Muscle of leg (tissue), 3 donors: ENCODE measurements at regions not wholly inside any gene's neighbourhood (a gene's known extent, or its start where the extent isn't known, plus 50 kb on each side); places are given as distances from the start of the nearest gene placed in this dataset.

ENCODE experiments used
- DNase-seq: peaks from one replicate; pipeline ENCODE4 v3.0.0; 2013
- H3K27ac ChIP-seq: one replicate; pipeline ENCODE4 v1.5.1; 2013; ENCODE audit warnings: mild to moderate bottlenecking, low read length, control low read depth
- H3K27me3 ChIP-seq: one replicate; pipeline ENCODE4 v1.6.1; 2013; ENCODE audit warnings: low read length; ENCODE audit not compliant: control insufficient read depth, insufficient read depth
- H3K36me3 ChIP-seq: one replicate; pipeline ENCODE4 v1.6.1; 2013; ENCODE audit warnings: low read length; ENCODE audit not compliant: control insufficient read depth, insufficient read depth
- H3K4me1 ChIP-seq: one replicate; pipeline ENCODE4 v1.6.1; 2013; ENCODE audit warnings: low read length; ENCODE audit not compliant: control insufficient read depth, insufficient read depth
- H3K4me3 ChIP-seq: one replicate; pipeline ENCODE4 v1.5.1; 2013; ENCODE audit warnings: low read length, control low read depth
- H3K9me3 ChIP-seq: replicated peaks from 2 replicates; pipeline ENCODE4 v1.6.1; 2013; ENCODE audit warnings: low read depth, low read length; ENCODE audit not compliant: control insufficient read depth
- WGBS: methylation state at CpG from one replicate; pipeline ENCODE4 v1.1.5; 2013; ENCODE audit warnings: missing lambda C conversion rate; ENCODE audit not compliant: insufficient coverage; 5-methylcytosine and 5-hydroxymethylcytosine counted together

- no peaks in the 10 kb centered on the region for H3K4me1 ChIP-seq
- H3K9me3 ChIP-seq, result peaks cover 5% of the 10 kb centered on the region
- H3K4me3 ChIP-seq, result no peak overlapping the region
- H3K27ac ChIP-seq, result no peak overlapping the region
- H3K27me3 ChIP-seq, result no peaks in the 10 kb centered on the region
- no peaks in the 10 kb centered on the region for H3K36me3 ChIP-seq
- DNase-seq, result no peak
- 80% methylated on average over 1 of the region's 2 CpGs for WGBS
Observed at GRCh38 chr6:88483424-88483823, 317.3 kb upstream of the CNR1 start.

DNA sequence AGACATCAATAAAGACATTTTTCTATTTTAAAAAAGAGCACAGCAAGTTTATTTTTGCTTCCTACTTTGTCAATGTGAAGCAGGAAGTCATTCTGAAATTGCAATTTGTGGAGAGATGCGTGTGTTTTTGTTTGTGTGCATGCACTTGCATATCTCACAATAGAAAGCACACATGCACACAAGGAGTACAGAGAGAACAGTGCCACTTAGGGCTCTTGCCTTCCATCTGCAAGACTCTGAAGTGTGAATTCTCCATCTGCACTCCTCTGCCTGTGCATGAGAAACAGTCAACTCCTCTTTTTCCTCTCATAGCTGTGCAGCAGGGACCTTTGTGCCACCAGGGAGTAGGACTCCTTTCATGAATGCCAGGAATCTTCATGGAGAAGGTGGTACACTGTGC is 316.3 kb upstream of the CNR1 start:
- Histone ChIP-seq H3K27me3 (no peaks in the 10 kb centered on the region), H3K9me3 (peaks cover 5% of the 10 kb centered on the region), H3K36me3 (no peaks in the 10 kb centered on the region), H3K4me3 (no peak overlapping the region), H3K4me1 (no peaks in the 10 kb centered on the region), H3K27ac (no peak overlapping the region)
- no CpG with 5 or more reads among the region's 1 CpG for WGBS
- no peak for DNase-seq

GRCh38 chr6:88481519-88481918 is 315.4 kb upstream of the CNR1 start:
- no peak overlapping the region for H3K27ac ChIP-seq
- H3K36me3 ChIP-seq, result no peaks in the 10 kb centered on the region
- DNase-seq, result no peak
- WGBS, result 50% methylated on average over 1 of the region's 1 CpG
- H3K27me3 ChIP-seq, result no peaks in the 10 kb centered on the region
- no peaks in the 10 kb centered on the region for H3K4me1 ChIP-seq
- H3K4me3 ChIP-seq, result no peak overlapping the region
- peaks cover 5% of the 10 kb centered on the region for H3K9me3 ChIP-seq

DNA sequence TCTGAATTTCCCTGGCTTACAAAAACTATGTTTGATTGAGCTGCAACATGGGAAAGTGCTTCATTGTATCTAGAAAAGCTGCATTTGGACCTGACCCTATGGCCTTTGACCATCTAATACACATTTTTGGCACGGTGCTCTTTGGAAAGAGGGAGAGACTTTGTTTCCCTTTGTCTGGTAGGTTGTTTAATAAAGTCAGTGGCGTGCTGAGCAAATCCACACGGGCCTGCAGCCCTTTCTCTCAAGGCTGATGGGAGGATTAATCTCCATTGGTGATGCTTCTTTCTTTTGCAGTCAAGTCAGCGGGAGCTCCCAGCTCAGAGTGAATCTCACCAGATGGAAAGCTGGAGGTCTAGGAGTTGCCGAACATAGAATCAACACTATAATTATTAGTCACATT is 314.7 kb upstream of the CNR1 start:
- no peak overlapping the region for H3K27ac ChIP-seq
- no peak overlapping the region for H3K4me3 ChIP-seq
- no peaks in the 10 kb centered on the region for H3K4me1 ChIP-seq
- no peaks in the 10 kb centered on the region for H3K27me3 ChIP-seq
- peaks cover 5% of the 10 kb centered on the region for H3K9me3 ChIP-seq
- no peaks in the 10 kb centered on the region for H3K36me3 ChIP-seq
- DNase-seq, result no peak
- WGBS, result 57% methylated on average over 2 of the region's 5 CpGs

DNA sequence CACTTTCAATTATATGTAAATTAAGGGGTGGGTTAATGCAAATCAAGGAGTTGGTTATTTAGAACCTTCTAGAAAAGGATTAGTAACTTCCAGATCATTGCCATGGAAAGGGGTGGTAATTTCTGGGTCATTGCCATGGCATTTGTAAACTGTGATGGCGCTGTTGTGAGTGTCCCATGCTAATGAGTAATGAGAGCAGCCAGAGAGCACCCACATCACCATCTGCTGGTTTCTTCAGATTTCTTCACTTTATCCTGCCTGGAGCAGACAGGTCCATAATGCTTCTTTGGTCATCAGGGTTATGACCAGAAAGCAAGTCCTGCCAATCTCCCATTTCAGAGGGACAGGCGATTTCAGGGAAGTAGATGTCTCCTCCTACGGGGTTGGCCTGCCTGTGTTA is 311.3 kb upstream of the CNR1 start:
- 71% methylated on average over 2 of the region's 3 CpGs for WGBS
- Histone ChIP-seq H3K4me3 (no peak overlapping the region), H3K27ac (no peak overlapping the region), H3K4me1 (no peaks in the 10 kb centered on the region), H3K27me3 (no peaks in the 10 kb centered on the region), H3K9me3 (no peaks in the 10 kb centered on the region), H3K36me3 (no peaks in the 10 kb centered on the region)
- no peak for DNase-seq

GRCh38 chr6:88476388-88476787 is 310.2 kb upstream of the CNR1 start:
- Histone ChIP-seq H3K4me3 (no peak overlapping the region), H3K4me1 (no peaks in the 10 kb centered on the region), H3K9me3 (no peaks in the 10 kb centered on the region), H3K27me3 (no peaks in the 10 kb centered on the region), H3K36me3 (no peaks in the 10 kb centered on the region), H3K27ac (no peak overlapping the region)
- no peak for DNase-seq
- WGBS, result 88% methylated on average over 1 of the region's 2 CpGs

DNA sequence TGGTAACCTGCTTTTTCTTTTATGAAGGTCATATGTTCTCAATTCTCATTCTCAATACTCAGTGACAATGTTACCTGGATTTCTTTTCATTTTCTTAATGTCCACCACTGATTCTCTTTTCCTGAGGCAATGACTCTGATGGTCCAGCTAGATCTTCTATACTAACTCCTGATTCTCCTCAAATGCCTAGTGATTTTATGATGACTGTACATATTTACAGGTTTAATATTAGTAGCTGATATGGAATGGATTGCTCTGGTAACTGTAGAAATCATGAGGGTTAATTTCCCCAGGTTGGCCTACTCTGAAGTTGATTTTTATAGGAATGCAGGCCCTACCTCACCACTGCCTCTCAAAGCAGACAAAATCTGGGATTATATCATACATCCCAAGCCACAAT is 308.6 kb upstream of the CNR1 start:
- no peak for DNase-seq
- Histone ChIP-seq H3K4me1 (no peaks in the 10 kb centered on the region), H3K27me3 (no peaks in the 10 kb centered on the region), H3K27ac (no peak overlapping the region), H3K36me3 (no peaks in the 10 kb centered on the region), H3K4me3 (no peak overlapping the region), H3K9me3 (no peaks in the 10 kb centered on the region)

DNA sequence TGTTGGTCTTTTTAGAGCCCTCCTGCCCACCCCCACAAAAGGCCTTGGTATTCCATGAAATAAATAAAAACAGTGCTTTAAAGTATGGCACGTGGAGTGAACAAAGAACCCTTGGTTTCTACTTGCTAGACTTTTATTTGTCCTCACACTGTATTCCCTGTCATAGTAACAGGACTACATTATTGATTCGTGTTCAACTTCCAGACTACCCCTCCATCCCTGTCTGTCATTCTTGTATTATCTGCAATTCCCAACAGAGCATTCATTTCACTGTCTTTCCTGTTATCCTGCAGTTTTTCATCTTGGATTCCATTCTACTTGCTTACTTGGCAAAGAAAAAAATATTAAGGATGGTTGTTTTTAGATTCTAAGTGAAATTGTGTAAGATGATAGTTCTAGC is 307.4 kb upstream of the CNR1 start:
- no peaks in the 10 kb centered on the region for H3K36me3 ChIP-seq
- DNase-seq, result no peak
- no peaks in the 10 kb centered on the region for H3K4me1 ChIP-seq
- H3K27ac ChIP-seq, result no peak overlapping the region
- H3K27me3 ChIP-seq, result no peaks in the 10 kb centered on the region
- WGBS, result 43% methylated on average over 2 of the region's 2 CpGs
- no peaks in the 10 kb centered on the region for H3K9me3 ChIP-seq
- H3K4me3 ChIP-seq, result no peak overlapping the region

GRCh38 chr6:88472851-88473525 is 306.8 kb upstream of the CNR1 start:
- WGBS, result 38% methylated on average over 7 of the region's 11 CpGs
- no peak overlapping the region for H3K4me3 ChIP-seq
- no peaks in the 10 kb centered on the region for H3K36me3 ChIP-seq
- no peaks in the 10 kb centered on the region for H3K4me1 ChIP-seq
- no peaks in the 10 kb centered on the region for H3K9me3 ChIP-seq
- no peaks in the 10 kb centered on the region for H3K27me3 ChIP-seq
- DNase-seq, result no peak
- no peak overlapping the region for H3K27ac ChIP-seq

GRCh38 chr6:88459643-88460042 is 293.5 kb upstream of the CNR1 start:
- Histone ChIP-seq H3K9me3 (no peaks in the 10 kb centered on the region), H3K27ac (no peak overlapping the region), H3K36me3 (no peaks in the 10 kb centered on the region), H3K27me3 (no peaks in the 10 kb centered on the region), H3K4me3 (no peak overlapping the region), H3K4me1 (no peaks in the 10 kb centered on the region)
- no peak for DNase-seq
- WGBS, result no CpG with 5 or more reads among the region's 1 CpG

DNA sequence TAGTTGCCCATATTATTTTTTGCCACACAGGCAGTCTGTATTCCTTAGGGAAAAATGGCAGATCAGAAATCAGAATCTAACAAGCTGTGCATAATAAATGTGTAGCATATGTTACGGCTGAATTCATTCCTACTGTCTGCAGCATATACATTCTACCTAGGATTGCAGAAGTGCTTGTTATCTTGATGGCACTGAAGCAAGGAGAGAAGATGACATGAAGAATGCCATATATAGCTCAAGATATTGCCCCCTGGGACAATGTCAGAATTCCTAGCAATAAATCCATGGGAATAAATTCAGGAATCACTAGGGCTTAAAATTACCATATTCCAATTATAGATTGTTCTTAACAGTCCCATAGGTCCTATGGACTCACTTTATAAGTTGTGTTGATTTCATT is 293.0 kb upstream of the CNR1 start:
- Histone ChIP-seq H3K9me3 (no peaks in the 10 kb centered on the region), H3K4me1 (no peaks in the 10 kb centered on the region), H3K27ac (no peak overlapping the region), H3K4me3 (no peak overlapping the region), H3K27me3 (no peaks in the 10 kb centered on the region), H3K36me3 (no peaks in the 10 kb centered on the region)
- no CpG with 5 or more reads among the region's 1 CpG for WGBS
- DNase-seq, result no peak
